ENCODE measurements at regions not wholly inside any gene's neighbourhood (a gene's known extent, or its start where the extent isn't known, plus 50 kb on each side); places are given as distances from the start of the nearest gene placed in this dataset.

- no peak for DNase-seq
- H3K4me3 ChIP-seq: no peak overlapping the region
- no peaks in the 10 kb centered on the region for H3K4me1 ChIP-seq
- H3K36me3 ChIP-seq: no peaks in the 10 kb centered on the region
- H3K27ac ChIP-seq (replicated peaks): no peak overlapping the region
- no peaks in the 10 kb centered on the region for H3K27me3 ChIP-seq (ENCODE audit: low read depth)
- intact Hi-C loops (cut with micrococcal nuclease): no loop called here
- no peaks in the 10 kb centered on the region for H3K9me3 ChIP-seq (replicated peaks)
- TF ChIP-seq CTCF (IDR thresholded peaks at IDR 0.05; ENCODE audit: borderline replicate concordance): no peak
Measured at GRCh38 chr4:138055890-138056289, 186.3 kb downstream of the SLC7A11 start.

GRCh38 chr4:138053641-138054301 is 188.4 kb downstream of the SLC7A11 start:
- H3K4me1 ChIP-seq: no peaks in the 10 kb centered on the region
- no peak overlapping the region for H3K4me3 ChIP-seq
- H3K9me3 ChIP-seq (replicated peaks): no peaks in the 10 kb centered on the region
- H3K27me3 ChIP-seq (ENCODE audit: low read depth): no peaks in the 10 kb centered on the region
- intact Hi-C loops (cut with micrococcal nuclease): no loop called here
- H3K36me3 ChIP-seq: no peaks in the 10 kb centered on the region
- no peak for TF ChIP-seq CTCF (IDR thresholded peaks at IDR 0.05; ENCODE audit: borderline replicate concordance)
- no peak overlapping the region for H3K27ac ChIP-seq (replicated peaks)
- DNase-seq: no peak

GRCh38 chr4:138052806-138053632 is 189.1 kb downstream of the SLC7A11 start:
- Histone ChIP-seq H3K9me3 (replicated peaks) (no peaks in the 10 kb centered on the region), H3K27me3 (ENCODE audit: low read depth) (no peaks in the 10 kb centered on the region), H3K36me3 (no peaks in the 10 kb centered on the region), H3K4me3 (no peak overlapping the region), H3K27ac (replicated peaks) (no peak overlapping the region), H3K4me1 (no peaks in the 10 kb centered on the region)
- no peak for TF ChIP-seq CTCF (IDR thresholded peaks at IDR 0.05; ENCODE audit: borderline replicate concordance)
- intact Hi-C loops (cut with micrococcal nuclease): no loop called here
- no peak for DNase-seq

GRCh38 chr4:138051157-138051556 is 191.0 kb downstream of the SLC7A11 start:
- Histone ChIP-seq H3K4me3 (no peak overlapping the region), H3K27me3 (ENCODE audit: low read depth) (no peaks in the 10 kb centered on the region), H3K9me3 (replicated peaks) (no peaks in the 10 kb centered on the region), H3K36me3 (no peaks in the 10 kb centered on the region), H3K4me1 (no peaks in the 10 kb centered on the region), H3K27ac (replicated peaks) (no peak overlapping the region)
- DNase-seq: no peak
- TF ChIP-seq CTCF (IDR thresholded peaks at IDR 0.05; ENCODE audit: borderline replicate concordance): no peak
- intact Hi-C loops (cut with micrococcal nuclease): no loop called here

GRCh38 chr4:138050601-138051000 is 191.5 kb downstream of the SLC7A11 start:
- Histone ChIP-seq H3K9me3 (replicated peaks) (no peaks in the 10 kb centered on the region), H3K27ac (replicated peaks) (no peak overlapping the region), H3K4me3 (no peak overlapping the region), H3K36me3 (no peaks in the 10 kb centered on the region), H3K27me3 (ENCODE audit: low read depth) (no peaks in the 10 kb centered on the region), H3K4me1 (no peaks in the 10 kb centered on the region)
- DNase-seq: no peak
- no peak for TF ChIP-seq CTCF (IDR thresholded peaks at IDR 0.05; ENCODE audit: borderline replicate concordance)
- intact Hi-C loops (cut with micrococcal nuclease): no loop called here

Data from left ventricle myocardium inferior (tissue), 1 donor.